Stimulated activated CD4-positive, alpha-beta T cell treated with anti-CD3 and anti-CD28 coated beads, Interleukin-1b, Interleukin-23, amount 100 ng/mL, for 1 hour (primary cell): ENCODE measurements at regions not wholly inside any gene's neighbourhood (a gene's known extent, or its start where the extent isn't known, plus 50 kb on each side); places are given as distances from the start of the nearest gene placed in this dataset.

Experiments
- DNase-seq, 2 donors: peaks; one replicate each; pipeline ENCODE4 v3.0.0-alpha.2; 2020; ENCODE audit warnings: low read depth in 2 of 2

DNA sequence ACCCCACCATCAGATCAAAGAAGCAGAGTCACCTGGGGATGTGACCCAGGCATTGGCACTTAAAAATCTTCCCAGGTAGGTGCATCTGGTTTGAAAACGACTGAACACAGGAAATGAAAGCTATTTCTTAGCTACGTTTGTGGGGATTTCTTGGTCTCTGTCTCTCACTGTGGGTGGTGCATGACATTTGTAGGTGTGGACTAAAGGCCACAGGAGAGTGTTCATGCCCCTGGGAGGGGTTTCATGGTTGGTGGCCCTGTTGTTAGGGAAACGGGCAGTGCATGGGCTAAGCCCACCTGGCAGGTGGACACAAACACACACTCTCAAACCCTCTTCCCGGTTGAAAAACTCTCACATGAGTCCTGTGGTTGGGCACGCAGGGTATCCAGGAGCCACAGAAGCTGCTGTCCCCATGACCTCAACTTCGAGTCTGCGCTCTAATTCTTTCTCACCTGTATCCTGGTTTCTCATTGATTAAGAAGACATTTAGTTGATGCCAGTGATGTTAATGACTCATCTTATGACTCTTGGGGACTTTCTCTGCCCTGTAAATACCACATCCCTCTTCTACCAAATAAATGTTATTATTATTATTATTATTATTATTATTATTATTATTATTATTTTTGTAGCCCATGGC is 119.4 kb downstream of the MRPS6 start:
- no peak for DNase-seq

DNA sequence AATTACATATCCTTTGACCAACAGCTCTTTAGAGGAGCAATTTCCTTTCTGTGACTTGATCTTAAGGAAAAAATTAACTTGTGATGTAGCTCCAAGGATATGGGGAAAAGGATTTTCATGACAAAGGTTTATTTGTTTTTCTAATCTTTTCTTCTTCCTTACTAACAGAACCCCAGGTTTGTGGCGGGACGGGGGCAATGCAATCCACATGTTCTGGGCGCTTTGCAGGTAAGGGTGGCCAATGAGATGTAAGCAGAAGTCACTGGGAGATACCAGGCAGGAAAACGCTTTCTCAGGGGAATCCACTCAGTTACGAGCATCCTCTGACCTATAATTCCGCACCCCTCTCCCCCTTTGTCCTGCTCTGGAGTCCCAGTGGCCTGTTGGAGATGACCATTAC is 122.0 kb downstream of the MRPS6 start:
- no peak for DNase-seq

DNA sequence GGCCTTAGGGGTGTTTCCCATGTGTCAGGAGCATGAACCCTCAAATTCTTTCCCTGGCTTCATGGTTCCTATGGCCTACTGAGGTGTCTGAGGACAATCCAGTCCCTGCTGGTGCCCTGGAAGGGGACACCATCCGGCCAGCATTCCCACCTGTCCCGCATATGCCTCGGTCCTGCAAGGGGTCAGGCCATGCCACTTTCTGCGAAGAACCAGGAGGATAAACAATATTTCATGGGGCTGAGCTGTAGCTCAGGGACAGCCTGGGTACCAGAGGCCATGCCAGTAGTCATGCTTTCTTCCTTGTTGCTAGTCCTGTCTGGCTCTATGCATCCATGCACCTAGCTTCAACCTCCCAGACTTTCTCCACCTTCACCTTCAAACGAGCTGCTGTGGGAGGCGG is 123.6 kb downstream of the MRPS6 start:
- DNase-seq, result no peak

DNA sequence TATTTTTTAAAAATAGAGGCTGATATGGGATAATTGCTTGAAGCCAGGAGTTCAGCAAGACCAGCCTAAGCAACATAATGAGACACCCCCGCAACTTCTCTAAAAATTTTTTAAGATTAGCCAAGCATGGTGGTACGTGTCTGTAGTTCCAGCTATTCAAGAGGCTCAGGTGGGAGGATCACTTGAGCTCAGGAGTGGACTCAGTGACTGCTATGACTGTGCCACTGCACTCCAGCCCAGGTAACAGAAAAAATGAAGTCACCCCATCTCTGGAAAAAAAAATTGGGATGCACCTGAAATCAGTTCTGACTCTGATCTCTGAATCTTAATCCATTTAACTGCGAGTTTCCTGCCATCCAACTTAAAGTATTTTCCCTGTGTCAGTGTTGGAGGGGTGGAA is 124.2 kb downstream of the MRPS6 start:
- DNase-seq, result no peak

DNA sequence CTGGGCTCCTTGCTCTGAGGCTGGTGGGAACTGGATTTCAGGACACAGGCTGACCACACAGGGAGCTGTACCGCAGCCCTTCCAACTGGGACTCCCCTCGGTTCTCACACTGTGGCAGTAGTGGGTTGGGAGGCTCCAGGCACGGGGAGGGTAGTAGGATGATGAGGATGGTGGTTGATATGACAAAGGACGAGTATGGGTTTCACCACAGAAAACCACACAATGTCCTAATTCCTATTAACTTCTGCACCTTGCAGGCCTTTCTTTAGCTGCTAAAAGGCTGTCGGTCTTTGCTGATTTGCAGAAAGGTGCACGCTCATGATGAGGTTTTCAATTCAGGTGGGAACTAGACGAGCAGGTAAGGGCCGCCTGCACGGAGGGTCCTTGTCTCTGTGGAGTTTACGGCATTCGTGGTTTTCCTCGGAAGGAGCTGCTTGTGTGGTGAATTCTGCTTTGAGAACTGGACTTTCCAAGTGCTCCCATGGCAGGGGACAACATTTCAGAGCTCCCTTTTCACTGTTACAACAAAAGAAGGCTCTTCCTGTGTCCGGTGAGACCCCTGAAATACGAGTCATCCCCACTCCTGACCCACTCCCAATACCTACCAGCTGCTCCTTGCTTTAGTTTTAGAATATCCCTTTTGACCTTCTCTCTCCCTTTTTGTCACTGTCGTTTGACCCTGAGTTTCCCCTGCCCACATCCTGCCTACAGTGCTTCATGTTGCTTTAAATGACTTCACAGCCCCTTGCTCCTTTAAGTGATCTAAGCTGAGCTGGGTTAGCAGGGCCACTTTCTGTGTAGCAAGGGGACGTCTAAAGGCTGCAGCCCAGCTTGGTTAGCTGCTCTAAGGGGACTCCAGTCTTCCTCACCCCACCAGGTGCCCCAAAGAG is 125.1 kb downstream of the MRPS6 start:
- peak in 1 of 2 donors; percentile 7 for DNase-seq

DNA sequence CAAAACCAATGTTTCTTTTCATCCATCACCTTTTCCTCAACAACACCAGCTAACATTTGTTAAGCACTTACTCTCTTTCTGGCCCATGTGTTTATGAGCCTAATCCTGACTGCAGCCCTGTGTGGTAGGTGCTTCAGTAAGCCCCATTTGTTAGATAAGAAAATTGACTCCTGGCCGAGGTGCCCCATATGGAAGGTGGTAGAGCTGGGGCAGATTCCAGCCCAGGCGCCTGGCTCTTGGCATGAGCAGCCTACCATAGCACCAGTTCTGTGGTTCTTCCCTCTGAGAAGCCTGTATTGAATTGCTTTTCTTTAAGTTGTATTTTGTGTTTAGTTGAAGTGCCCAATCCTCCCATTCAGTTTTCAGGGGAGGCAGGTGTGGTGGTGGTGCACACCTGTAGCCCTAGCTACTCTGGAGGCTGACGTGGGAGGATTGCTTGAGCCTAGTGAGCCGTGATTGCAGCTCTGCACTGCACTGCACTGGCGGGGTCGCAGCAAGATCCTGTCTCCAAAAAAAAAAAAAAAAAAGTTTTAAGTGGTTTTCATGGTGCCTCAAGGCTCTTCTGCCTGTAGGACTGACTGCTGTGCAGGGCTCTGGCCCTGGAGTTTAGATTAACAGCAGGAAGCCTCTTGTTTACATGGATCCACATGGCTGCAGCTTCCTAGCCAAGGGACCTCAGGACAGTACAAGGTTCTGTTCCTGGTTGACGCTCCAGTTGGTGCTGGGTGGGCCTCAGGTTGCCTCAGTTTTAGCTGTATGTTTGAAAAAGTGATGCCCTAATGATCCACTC is 125.9 kb downstream of the MRPS6 start:
- no peak for DNase-seq

DNA sequence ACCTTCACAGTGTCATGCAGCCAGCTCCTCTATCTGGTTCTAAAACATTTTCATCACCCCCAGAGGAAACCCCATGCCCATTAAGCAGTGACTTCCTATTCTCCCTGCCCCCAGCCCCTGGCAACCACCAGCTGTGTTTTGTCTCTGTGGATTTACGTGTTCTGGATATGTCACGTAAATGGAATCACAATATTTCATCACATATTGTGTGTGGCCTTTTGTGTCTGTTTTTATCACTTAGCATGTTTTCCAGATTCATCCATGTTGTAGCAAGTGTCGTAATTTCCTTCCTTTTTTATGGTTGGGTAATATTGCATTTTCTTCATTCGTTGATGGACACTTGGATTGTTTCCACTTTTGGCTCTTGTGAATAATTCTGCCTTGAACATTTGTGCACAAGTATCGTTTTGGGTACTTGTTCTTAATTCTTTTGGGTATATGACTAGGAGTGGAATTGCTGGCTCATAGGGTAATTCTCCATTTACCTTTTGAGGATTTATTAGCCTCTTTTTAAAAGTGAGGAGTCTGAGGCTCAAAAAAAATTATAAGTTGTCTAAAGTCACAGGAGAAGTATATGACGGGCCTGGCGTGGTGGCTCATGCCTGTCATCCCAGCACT is 127.0 kb downstream of the MRPS6 start:
- DNase-seq, result no peak

DNA sequence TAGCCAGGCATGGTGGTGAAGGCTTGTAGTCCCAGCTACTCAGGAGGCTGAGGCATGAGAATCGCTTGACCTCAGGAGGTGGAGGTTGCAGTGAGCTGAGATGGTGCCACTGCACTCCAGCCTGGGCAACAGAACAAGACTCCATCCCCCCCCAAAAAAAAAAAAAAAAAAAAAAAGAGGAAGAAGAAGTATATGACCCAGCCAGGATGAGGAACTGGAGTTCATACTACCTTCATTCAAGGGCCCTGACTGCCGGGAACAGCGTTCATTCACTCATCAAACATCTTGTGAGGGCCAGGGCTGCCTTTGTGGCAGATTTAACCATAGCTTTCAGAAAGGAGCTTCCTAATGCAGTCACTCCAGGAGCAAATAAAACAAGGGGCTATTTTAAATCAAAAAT is 127.6 kb downstream of the MRPS6 start:
- no peak for DNase-seq

DNA sequence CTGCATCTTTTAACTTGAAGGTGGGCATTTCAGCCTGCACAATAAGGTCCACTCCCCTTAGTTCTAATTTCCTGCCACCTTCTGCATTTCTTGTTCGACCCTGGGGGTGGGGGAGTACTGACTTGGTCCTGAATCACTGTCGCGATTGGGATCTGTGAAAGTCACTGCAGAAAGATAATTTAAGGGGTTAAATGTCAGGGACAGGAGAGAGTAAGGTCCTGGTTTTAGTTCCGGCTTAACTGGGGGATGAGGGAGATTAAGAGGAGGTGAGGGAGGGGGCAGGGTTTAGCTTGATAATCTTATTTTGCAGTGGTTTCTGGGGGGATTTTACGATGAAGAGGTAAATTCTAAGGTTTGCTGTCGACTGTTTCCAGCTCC is 128.1 kb downstream of the MRPS6 start:
- no peak for DNase-seq

DNA sequence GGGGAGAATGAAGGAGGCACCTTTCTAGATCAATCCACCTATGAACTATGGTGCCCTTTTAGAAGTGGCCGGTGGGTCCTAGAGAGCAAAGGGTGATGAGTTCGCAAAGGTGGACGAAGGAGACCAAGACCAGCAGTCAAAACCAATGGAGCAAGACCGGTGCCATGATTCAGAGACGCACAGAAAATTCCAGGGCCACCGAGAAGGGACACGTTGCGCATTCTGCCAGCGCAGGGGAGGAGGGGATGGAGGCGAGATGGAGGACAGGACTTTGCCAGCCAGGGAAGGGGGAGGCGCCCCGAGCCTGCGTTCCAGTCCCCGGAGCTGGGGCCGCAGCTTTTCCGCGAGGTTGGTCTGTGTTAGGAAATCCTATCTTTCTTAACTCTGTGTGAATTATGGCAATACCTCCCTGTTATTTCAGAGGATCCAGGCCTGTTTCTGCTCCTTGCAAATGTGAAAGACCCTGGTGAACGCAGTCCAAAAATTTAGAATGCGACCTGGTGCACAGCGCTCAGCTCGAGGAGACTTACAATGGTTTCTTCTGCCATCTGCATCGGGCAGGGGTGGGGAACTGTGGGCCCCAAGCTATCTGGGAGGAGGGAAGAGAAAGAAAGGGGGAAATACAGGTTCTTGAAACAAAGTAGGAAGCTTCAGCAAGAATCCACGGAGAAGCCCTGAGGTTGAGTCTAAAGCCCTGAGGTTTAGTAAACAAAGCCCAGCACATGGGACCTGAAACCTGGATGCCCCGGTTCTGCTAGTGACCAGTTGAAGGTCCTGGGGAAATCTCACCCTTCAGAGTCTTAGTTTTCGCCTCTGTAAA is 129.4 kb downstream of the MRPS6 start:
- no peak for DNase-seq

DNA sequence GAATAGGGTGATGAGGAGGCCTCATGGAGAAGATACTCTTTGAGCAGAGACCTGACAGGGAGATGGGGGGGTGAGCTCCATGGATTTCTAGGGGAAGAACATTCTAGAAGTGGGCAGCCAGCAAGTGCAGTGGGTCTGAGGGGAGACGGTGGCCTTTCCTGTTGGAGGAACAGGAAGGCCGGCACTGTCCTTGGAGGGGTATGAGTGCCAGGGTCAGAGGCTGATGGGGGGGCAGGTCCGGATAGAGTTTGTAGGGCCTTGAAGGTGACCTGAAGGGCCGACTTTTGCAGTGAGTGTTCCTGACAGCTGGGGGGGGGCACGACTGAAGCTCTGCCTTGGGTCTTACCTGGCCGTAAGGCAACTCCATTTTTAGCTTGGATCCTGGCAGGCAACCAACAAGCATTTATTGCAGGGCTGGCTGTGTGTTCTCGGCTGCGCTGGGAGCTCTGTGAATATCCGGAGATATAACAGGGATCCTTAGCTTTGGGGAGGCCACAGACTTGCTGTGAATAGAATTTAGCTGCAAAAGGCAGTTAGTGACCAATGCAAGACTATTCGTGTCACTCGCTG is 130.6 kb downstream of the MRPS6 start:
- DNase-seq, result no peak

DNA sequence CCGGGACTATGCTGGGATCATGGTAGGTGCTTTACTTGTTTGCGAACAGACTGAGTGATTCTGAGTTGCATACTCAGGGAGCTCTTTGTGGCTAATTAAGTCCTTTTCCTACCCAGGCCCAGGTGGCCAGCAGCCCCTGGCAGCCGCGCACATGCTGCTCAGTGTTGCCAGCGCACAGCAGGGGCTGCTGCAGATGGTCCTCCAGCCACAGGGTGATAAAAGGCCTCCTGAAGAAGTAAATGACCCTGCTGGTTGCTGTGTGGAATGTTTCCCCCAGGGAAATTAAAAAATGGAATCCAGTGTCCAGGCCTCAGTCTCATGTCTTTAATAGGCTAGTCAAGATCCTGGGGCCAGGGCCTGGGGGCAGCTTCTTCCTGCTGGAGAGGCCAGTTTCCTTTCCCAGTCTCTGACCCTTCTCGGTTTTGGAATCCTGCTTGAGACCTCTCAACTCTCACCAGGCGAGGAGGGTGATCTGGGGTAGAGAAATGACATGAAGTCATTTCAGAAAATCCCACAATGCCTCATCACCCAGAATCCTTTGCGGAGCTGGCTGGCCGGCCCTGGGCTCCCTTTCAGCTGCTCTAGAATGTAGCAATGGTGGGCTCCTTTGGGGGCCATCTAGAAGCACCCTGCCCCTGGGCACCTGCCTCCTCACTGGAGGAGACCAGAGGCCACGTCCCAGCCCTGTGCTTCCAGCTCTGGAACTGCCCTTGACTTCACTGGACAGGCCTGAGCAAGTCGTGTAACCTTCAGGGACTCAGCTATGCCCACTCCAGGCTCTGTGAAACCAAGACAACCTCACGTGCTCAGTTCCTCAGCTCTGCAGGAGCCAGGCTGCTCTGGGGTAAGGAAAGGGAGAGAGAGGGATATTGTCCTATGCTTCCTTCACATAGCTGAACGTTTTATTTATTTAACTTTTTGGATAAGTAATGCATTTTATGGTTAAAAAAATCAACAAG is 131.4 kb downstream of the MRPS6 start:
- no peak for DNase-seq

DNA sequence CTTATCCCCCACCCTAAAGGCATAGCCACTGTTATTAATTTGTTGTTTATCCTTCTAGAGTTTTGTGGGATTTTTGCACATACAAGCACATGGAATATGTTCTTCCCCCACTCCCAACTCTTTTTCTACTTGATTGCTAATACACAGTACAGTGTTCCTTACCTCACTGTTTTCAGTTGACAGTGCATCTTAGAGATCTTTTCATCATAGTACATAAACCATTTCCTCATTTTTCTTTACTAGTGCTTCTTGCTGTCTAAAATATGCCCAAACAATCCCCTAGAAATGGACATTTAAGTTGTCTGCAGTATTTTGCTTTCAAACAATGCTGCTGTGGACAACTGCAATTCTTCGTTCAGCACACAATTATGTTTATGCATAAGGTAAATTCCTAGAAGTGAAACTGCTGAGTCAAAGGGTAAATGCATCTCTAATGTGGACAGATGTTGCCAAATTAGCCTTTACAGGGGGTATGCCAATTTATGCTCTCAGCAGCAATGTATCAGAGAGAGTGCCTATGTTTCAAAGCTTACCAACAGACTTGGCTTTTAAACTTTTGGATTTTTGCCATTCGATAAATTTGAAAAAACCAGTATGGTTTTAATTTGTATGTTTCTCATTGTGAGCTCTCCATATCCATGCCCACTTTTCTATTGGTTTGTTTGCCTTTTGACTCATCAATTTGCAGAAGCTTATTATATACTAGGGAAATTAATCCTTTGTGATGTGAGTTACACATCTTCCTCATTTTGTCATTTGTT is 132.6 kb downstream of the MRPS6 start:
- DNase-seq, result no peak

DNA sequence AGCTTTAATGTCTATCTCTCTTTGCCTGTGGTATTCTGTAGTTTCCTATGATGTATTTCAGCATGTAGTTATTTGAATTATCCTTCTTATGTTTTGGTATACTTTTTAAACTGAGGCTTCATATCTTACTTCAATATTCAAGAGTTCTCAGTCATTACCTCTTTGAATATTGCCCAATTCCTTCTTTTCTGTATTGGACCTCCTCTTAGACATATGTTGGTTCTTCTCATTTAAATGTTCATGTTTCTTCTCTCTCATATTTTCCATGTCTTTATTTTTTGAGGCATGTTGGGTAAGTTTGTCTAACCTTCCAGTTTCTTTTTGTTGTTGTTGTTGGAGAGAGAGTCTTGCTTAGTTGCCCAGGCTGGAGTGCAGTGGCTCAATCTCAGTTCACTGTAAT is 140.6 kb downstream of the MRPS6 start:
- no peak for DNase-seq

DNA sequence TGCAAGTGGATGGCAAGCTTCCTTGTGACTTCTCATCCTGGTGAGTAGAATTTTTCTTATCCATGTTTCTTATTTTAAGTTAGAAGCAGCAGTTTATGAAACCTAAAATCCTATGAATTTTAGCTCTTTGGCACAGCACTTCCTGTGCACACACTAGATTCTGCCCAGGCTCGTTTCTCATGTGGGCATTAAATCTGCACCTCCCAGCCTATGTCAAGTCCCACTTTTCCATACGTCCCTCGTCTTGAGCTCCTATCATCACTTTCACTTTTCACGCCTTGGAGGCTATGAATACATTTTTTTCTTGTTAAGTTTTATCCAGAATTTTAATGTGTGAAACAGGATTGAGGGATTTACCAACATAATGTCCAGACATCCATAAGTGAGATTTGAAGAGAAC is 142.1 kb downstream of the MRPS6 start:
- no peak for DNase-seq

DNA sequence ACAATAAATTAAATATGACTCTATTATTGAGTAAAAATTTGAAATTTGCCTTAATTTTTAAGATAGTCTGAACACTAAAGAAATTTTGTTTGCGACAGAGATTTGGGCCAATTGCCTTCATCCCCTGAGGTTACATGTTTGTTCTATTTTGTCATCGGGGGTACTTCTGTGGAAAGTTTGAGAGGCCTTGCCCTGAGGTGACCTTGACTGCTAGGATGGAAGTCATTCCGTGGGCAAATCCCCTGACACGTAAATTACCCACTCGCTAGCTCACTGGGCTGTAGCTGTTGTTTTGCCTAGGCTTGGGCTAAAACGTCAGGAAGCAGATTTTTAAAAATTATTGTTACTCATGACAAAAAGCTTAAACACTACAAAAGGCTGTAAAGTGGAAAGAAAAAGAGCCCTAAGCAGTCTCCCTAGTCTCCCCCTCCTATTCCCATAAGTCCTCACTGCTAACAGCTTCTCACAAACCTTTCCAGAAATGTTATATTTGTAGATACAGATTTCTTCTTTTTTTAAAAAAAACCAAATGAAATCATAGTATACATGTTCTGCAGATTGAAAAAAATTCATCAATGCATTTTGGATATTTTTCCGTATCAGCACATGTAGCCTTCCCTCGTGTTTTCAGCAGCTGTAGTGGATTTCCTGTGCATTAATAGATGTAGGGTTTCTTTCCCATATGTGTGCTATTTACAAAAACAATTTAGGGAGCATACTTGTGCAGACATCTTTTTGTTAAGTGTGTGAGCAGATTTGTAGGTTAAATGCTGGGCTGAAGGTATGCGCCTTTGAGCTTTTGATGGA is 142.7 kb downstream of the MRPS6 start:
- no peak for DNase-seq

DNA sequence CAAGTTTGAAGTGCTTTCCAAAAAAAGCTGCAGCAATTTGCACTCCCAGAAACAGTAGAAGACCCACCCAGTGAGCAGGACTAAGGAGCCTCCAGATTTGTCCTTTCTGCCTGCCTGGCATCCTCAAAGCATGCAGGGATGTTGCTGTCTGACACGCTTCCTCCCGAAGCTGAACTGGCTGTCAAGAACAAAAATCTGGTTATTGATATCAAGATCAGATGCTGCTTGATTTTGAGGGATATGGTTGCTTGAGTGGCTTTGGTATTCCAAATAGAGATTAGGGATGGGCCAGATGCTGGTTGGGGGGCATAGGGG is 143.3 kb downstream of the MRPS6 start:
- no peak for DNase-seq

DNA sequence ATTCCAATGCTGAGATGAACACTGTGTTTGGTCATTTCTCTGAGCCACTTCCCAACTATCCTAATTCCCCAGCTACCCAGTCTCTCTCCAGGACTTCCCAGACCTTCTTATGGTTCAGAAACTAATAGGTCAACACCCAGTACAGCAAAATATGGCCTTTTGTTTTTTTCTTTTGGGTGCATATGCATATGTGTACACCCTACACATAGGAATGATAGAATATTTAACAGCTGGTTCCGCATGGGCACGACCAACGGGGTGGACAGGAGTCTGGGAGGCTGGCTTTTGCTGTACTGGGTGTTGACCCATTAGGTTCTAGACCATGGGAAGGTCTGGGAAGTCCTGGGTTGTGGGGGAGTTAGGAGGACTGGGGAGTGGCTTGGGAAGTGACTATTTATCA is 143.9 kb downstream of the MRPS6 start:
- no peak for DNase-seq
